Loucy (cell line): ENCODE measurements at regions not wholly inside any gene's neighbourhood (a gene's known extent, or its start where the extent isn't known, plus 50 kb on each side); places are given as distances from the start of the nearest gene placed in this dataset.

Experiments
- H2AFZ ChIP-seq: fragments of 200-600 bp; sonication (generic); 2 replicates; pipeline ENCODE4 v1.6.0; 2016; ENCODE audit warnings: antibody characterized with exemption, mild to moderate bottlenecking, low read length, moderate library complexity
- H3F3A ChIP-seq: fragments of 200-600 bp; 2 replicates; pipeline ENCODE4 v1.6.0; 2016; ENCODE audit warnings: antibody characterized with exemption, low read depth, mild to moderate bottlenecking
- H3K27me3 ChIP-seq: fragments of 200-600 bp; sonication (generic); 2 replicates; pipeline ENCODE4 v1.6.1; 2014; ENCODE audit warnings: low read length, mild to moderate bottlenecking; ENCODE audit not compliant: insufficient read depth, poor library complexity, severe bottlenecking
- H3K36me3 ChIP-seq: fragments of 200-600 bp; sonication (generic); 2 replicates; pipeline ENCODE4 v1.6.1; 2016; ENCODE audit warnings: low read length; ENCODE audit not compliant: insufficient read depth
- H3K4me1 ChIP-seq: fragments of 200-600 bp; sonication (generic); 2 replicates; pipeline ENCODE4 v1.5.1; 2014; ENCODE audit warnings: low read length, mild to moderate bottlenecking; ENCODE audit not compliant: insufficient read depth, poor library complexity, severe bottlenecking
- H3K4me2 ChIP-seq: fragments of 200-600 bp; sonication (generic); 2 replicates; pipeline ENCODE4 v1.6.0; 2014; ENCODE audit warnings: antibody characterized with exemption, low read length, low read depth, mild to moderate bottlenecking; ENCODE audit not compliant: poor library complexity, severe bottlenecking
- H3K4me3 ChIP-seq: fragments of 200-600 bp; sonication (generic); 2 replicates; pipeline ENCODE4 v1.5.1; 2014; ENCODE audit warnings: low read length, mild to moderate bottlenecking, mixed read lengths; ENCODE audit not compliant: poor library complexity, severe bottlenecking
- H3K79me2 ChIP-seq: fragments of 200-600 bp; sonication (generic); 2 replicates; pipeline ENCODE4 v1.6.1; 2014; ENCODE audit warnings: low read length; ENCODE audit not compliant: insufficient read depth
- H3K9ac ChIP-seq: fragments of 200-600 bp; sonication (generic); 2 replicates; pipeline ENCODE4 v1.6.0; 2014; ENCODE audit warnings: mild to moderate bottlenecking, low read depth, low read length, moderate library complexity; ENCODE audit not compliant: poor library complexity, severe bottlenecking
- H3K9me2 ChIP-seq: fragments of 200-600 bp; sonication (generic); replicated peaks from 2 replicates; pipeline ENCODE4 v1.6.1; 2016; ENCODE audit warnings: low read depth, low read length, mixed read lengths
- H3K9me3 ChIP-seq: fragments of 200-600 bp; sonication (generic); 2 replicates; pipeline ENCODE4 v1.6.1; 2014; ENCODE audit warnings: mild to moderate bottlenecking, antibody characterized with exemption, low read length, low read depth; ENCODE audit not compliant: insufficient read depth
- H4K20me1 ChIP-seq: fragments of 200-600 bp; sonication (generic); 2 replicates; pipeline ENCODE4 v1.6.0; 2014; ENCODE audit warnings: antibody characterized with exemption, low read length, mild to moderate bottlenecking; ENCODE audit not compliant: insufficient read depth, poor library complexity, severe bottlenecking
- CTCF ChIP-seq: fragments of 200-600 bp; sonication (generic); conservative IDR thresholded peaks from 2 replicates; pipeline ENCODE4 v1.5.1; 2014; ENCODE audit warnings: mild to moderate bottlenecking, antibody characterized with exemption, low read length
- EZH2phosphoT487 ChIP-seq: fragments of 200-600 bp; IDR thresholded peaks from 2 replicates; pipeline ENCODE4 v1.6.1; 2018; ENCODE audit warnings: antibody characterized with exemption, mild to moderate bottlenecking, moderate library complexity, borderline replicate concordance

DNA sequence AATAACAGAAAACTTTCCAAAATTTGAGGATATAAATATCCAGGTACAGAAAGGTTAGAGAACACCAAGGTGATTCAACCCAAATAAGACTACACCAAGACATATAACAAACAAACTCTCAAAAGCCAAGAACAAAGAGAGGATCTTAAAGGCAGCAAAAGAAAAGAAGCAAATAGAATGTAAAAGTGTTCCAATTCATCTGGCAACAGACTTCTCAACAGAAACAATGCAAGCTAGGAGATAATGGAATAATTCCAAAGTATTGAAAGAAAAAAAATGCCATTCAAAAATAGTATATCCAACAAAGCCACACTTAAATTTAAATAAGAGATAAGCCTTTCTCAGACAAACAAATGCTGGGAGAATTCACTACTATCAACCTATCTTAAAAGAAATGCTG lies 153.0 kb upstream of the FAT3 start:
- Histone ChIP-seq H3K36me3 (no peaks in the 10 kb centered on the region), H3K79me2 (no peaks in the 10 kb centered on the region), H4K20me1 (no peaks in the 10 kb centered on the region), H3K4me3 (no peak overlapping the region), H3K4me1 (peaks cover 11% of the 10 kb centered on the region), H3K4me2 (no peak overlapping the region), H3K27me3 (no peaks in the 10 kb centered on the region), H3K9me3 (peaks cover 12% of the 10 kb centered on the region), H3F3A (no peaks in the 10 kb centered on the region), H3K9me2 (no peaks in the 10 kb centered on the region), H2AFZ (no peak overlapping the region), H3K9ac (no peak overlapping the region)
- TF ChIP-seq CTCF (no peak), EZH2phosphoT487 (no peak)

GRCh38 chr11:92070026-92070889 lies 154.4 kb upstream of the FAT3 start:
- peaks cover 16% of the 10 kb centered on the region for H3K4me1 ChIP-seq
- H3K9me2 ChIP-seq = no peaks in the 10 kb centered on the region
- no peaks in the 10 kb centered on the region for H3K79me2 ChIP-seq
- peaks cover 12% of the 10 kb centered on the region for H3K9me3 ChIP-seq
- H3K36me3 ChIP-seq = no peaks in the 10 kb centered on the region
- no peak overlapping the region for H3K4me2 ChIP-seq
- TF ChIP-seq EZH2phosphoT487 = no peak
- TF ChIP-seq CTCF = peak; percentile 36
- no peaks in the 10 kb centered on the region for H3K27me3 ChIP-seq
- no peak overlapping the region for H3K4me3 ChIP-seq
- H4K20me1 ChIP-seq = no peaks in the 10 kb centered on the region
- no peaks in the 10 kb centered on the region for H3F3A ChIP-seq
- H2AFZ ChIP-seq = peak overlapping the region; percentile 52; the same call in 1 of the 2 replicates
- H3K9ac ChIP-seq = no peak overlapping the region

GRCh38 chr11:92067016-92067415 lies 157.6 kb upstream of the FAT3 start:
- no peak overlapping the region for H3K4me3 ChIP-seq
- H3K4me1 ChIP-seq = peaks cover 16% of the 10 kb centered on the region
- H3K36me3 ChIP-seq = no peaks in the 10 kb centered on the region
- no peaks in the 10 kb centered on the region for H3K27me3 ChIP-seq
- no peaks in the 10 kb centered on the region for H3K9me2 ChIP-seq
- peak overlapping the region; percentile 33 for H3K4me2 ChIP-seq
- TF ChIP-seq EZH2phosphoT487 (no peak), CTCF (no peak)
- H3K9ac ChIP-seq = no peak overlapping the region
- H3K79me2 ChIP-seq = no peaks in the 10 kb centered on the region
- H3F3A ChIP-seq = no peaks in the 10 kb centered on the region
- peaks cover 12% of the 10 kb centered on the region for H3K9me3 ChIP-seq
- no peaks in the 10 kb centered on the region for H4K20me1 ChIP-seq
- no peak overlapping the region for H2AFZ ChIP-seq
